Naive B cell (primary cell): ENCODE measurements at regions not wholly inside any gene's neighbourhood (a gene's known extent, or its start where the extent isn't known, plus 50 kb on each side); places are given as distances from the start of the nearest gene placed in this dataset.
A peak's percentile ranks its signal among the peaks of the same experiment; 100 is the strongest.

Experiments used
- ATAC-seq, 2 donors: fragments of 150-1000 bp; cut with Tn5 transposase; 2 replicates each; pipeline ENCODE4 v1.10.0; 2021; ENCODE audit warnings: low read depth in 2 of 2, mild to moderate bottlenecking in 2 of 2, moderate library complexity in 2 of 2
- DNase-seq: peaks from one replicate; pipeline ENCODE4 v3.0.0; 2022
- H3K27ac Mint-ChIP-seq, 6 donors: one replicate each; pipeline ENCODE4 v1.8.0; 2020 to 2022; ENCODE audit warnings: mild to moderate bottlenecking in 6 of 6, mixed read lengths in 6 of 6, moderate library complexity in 5 of 6, inconsistent platforms in 2 of 6
- H3K27me3 Mint-ChIP-seq, 3 donors: one replicate each; pipeline ENCODE4 v1.8.0; 2021 to 2022; ENCODE audit warnings: mixed read lengths in 3 of 3, mild to moderate bottlenecking in 1 of 3
- H3K36me3 Mint-ChIP-seq, 2 donors: one replicate each; pipeline ENCODE4 v1.8.0; 2020 to 2022; ENCODE audit warnings: mixed read lengths in 2 of 2, inconsistent platforms in 1 of 2, mild to moderate bottlenecking in 1 of 2
- H3K4me1 Mint-ChIP-seq, 3 donors: one replicate each; pipeline ENCODE4 v1.8.0; 2020 to 2022; ENCODE audit warnings: mixed read lengths in 3 of 3, inconsistent platforms in 1 of 3, mild to moderate bottlenecking in 1 of 3, moderate library complexity in 1 of 3
- H3K4me3 Mint-ChIP-seq, 8 donors: one replicate each; pipeline ENCODE4 v1.8.0; 2020 to 2022; ENCODE audit warnings: mild to moderate bottlenecking in 8 of 8, mixed read lengths in 8 of 8, moderate library complexity in 8 of 8, inconsistent platforms in 2 of 8
- H3K9me3 Mint-ChIP-seq, 7 donors: one replicate each; pipeline ENCODE4 v1.8.0; 2020 to 2022; ENCODE audit warnings: mixed read lengths in 7 of 7, mild to moderate bottlenecking in 5 of 7, inconsistent platforms in 2 of 7, moderate library complexity in 1 of 7

- no peaks in the 10 kb centered on the region for H3K4me1 Mint-ChIP-seq
- no peak for DNase-seq
- peaks cover 0 to 11% (median 11%) of the 10 kb centered on the region in 3 donors for H3K27me3 Mint-ChIP-seq
Observed at GRCh38 chr6:8906699-8907098, 471.4 kb upstream of the SLC35B3 start.

GRCh38 chr6:8905757-8906156, 470.4 kb upstream of the SLC35B3 start:
- no peaks in the 10 kb centered on the region for H3K36me3 Mint-ChIP-seq
- H3K4me1 Mint-ChIP-seq = no peaks in the 10 kb centered on the region
- no peak overlapping the region for H3K27ac Mint-ChIP-seq
- DNase-seq (no peak), ATAC-seq (no peak)
- peaks cover 0 to 7% (median 0%) of the 10 kb centered on the region in 7 donors for H3K9me3 Mint-ChIP-seq
- H3K27me3 Mint-ChIP-seq = peaks cover 0 to 11% (median 11%) of the 10 kb centered on the region in 3 donors
- H3K4me3 Mint-ChIP-seq = no peak overlapping the region

More at GRCh38 chr6:8906699-8907098, 471.4 kb upstream of the SLC35B3 start:
- Mint-ChIP-seq H3K4me3 (no peak overlapping the region), H3K36me3 (no peaks in the 10 kb centered on the region), H3K27ac (no peak overlapping the region), H3K9me3 (peaks cover 0 to 8% (median 5%) of the 10 kb centered on the region in 7 donors)
- ATAC-seq = no peak

- no peaks in the 10 kb centered on the region for H3K4me1 Mint-ChIP-seq
- no peak for DNase-seq
- no peak overlapping the region for H3K4me3 Mint-ChIP-seq
- H3K9me3 Mint-ChIP-seq = peaks cover 0 to 7% (median 0%) of the 10 kb centered on the region in 7 donors
- peaks cover 0 to 11% (median 11%) of the 10 kb centered on the region in 3 donors for H3K27me3 Mint-ChIP-seq
- ATAC-seq = no peak
- no peak overlapping the region for H3K27ac Mint-ChIP-seq
- no peaks in the 10 kb centered on the region for H3K36me3 Mint-ChIP-seq
Observed at GRCh38 chr6:8904754-8905153, 469.4 kb upstream of the SLC35B3 start.

GRCh38 chr6:8900056-8900455, 464.7 kb upstream of the SLC35B3 start:
- peaks cover 0 to 5% (median 0%) of the 10 kb centered on the region in 3 donors for H3K27me3 Mint-ChIP-seq
- no peak overlapping the region for H3K4me3 Mint-ChIP-seq
- H3K36me3 Mint-ChIP-seq = no peaks in the 10 kb centered on the region
- ATAC-seq (no peak), DNase-seq (no peak)
- peaks cover 0 to 7% (median 0%) of the 10 kb centered on the region in 7 donors for H3K9me3 Mint-ChIP-seq
- no peak overlapping the region for H3K27ac Mint-ChIP-seq
- no peaks in the 10 kb centered on the region for H3K4me1 Mint-ChIP-seq

- no peaks in the 10 kb centered on the region for H3K4me1 Mint-ChIP-seq
- no peaks in the 10 kb centered on the region for H3K9me3 Mint-ChIP-seq
- H3K4me3 Mint-ChIP-seq = no peak overlapping the region
- H3K27me3 Mint-ChIP-seq = no peaks in the 10 kb centered on the region
- H3K36me3 Mint-ChIP-seq = no peaks in the 10 kb centered on the region
- H3K27ac Mint-ChIP-seq = no peak overlapping the region
- DNase-seq = no peak
- no peak for ATAC-seq
Observed at GRCh38 chr6:8889514-8889913, 454.2 kb upstream of the SLC35B3 start.

GRCh38 chr6:8888468-8888867, 453.1 kb upstream of the SLC35B3 start:
- H3K4me1 Mint-ChIP-seq = no peaks in the 10 kb centered on the region
- no peak overlapping the region for H3K4me3 Mint-ChIP-seq
- H3K27me3 Mint-ChIP-seq = no peaks in the 10 kb centered on the region
- no peak for ATAC-seq
- no peaks in the 10 kb centered on the region for H3K9me3 Mint-ChIP-seq
- H3K27ac Mint-ChIP-seq = no peak overlapping the region
- H3K36me3 Mint-ChIP-seq = no peaks in the 10 kb centered on the region
- DNase-seq = no peak

- H3K9me3 Mint-ChIP-seq = peaks cover 0 to 6% (median under 1%) of the 10 kb centered on the region in 7 donors
- no peak overlapping the region for H3K4me3 Mint-ChIP-seq
- no peaks in the 10 kb centered on the region for H3K36me3 Mint-ChIP-seq
- no peaks in the 10 kb centered on the region for H3K4me1 Mint-ChIP-seq
- ATAC-seq (no peak), DNase-seq (no peak)
- H3K27ac Mint-ChIP-seq = no peak overlapping the region
- H3K27me3 Mint-ChIP-seq = peaks cover 0 to 3% (median 3%) of the 10 kb centered on the region in 3 donors
Observed at GRCh38 chr6:8881663-8882062, 446.3 kb upstream of the SLC35B3 start.

GRCh38 chr6:8879334-8879733, 444.0 kb upstream of the SLC35B3 start:
- Mint-ChIP-seq H3K27ac (no peak overlapping the region), H3K4me1 (no peaks in the 10 kb centered on the region), H3K9me3 (peaks cover 0 to 6% (median 2%) of the 10 kb centered on the region in 7 donors), H3K4me3 (no peak overlapping the region), H3K36me3 (no peaks in the 10 kb centered on the region), H3K27me3 (peaks cover 0 to 4% (median 3%) of the 10 kb centered on the region in 3 donors)
- no peak for ATAC-seq
- no peak for DNase-seq

- ATAC-seq (no peak), DNase-seq (no peak)
- Mint-ChIP-seq H3K36me3 (no peaks in the 10 kb centered on the region), H3K4me3 (no peak overlapping the region), H3K4me1 (no peaks in the 10 kb centered on the region), H3K27me3 (peaks cover 3 to 5% (median 4%) of the 10 kb centered on the region in 3 donors), H3K27ac (no peak overlapping the region), H3K9me3 (peaks cover 0 to 6% (median 2%) of the 10 kb centered on the region in 7 donors)
Observed at GRCh38 chr6:8875986-8876385, 440.6 kb upstream of the SLC35B3 start.

GRCh38 chr6:8872589-8872988, 437.2 kb upstream of the SLC35B3 start:
- peak overlapping the region in 1 of 6 donors; percentile 22 for H3K27ac Mint-ChIP-seq
- H3K36me3 Mint-ChIP-seq = no peaks in the 10 kb centered on the region
- DNase-seq (no peak), ATAC-seq (no peak)
- no peak overlapping the region for H3K4me3 Mint-ChIP-seq
- H3K9me3 Mint-ChIP-seq = peaks cover 0 to 4% (median 0%) of the 10 kb centered on the region in 7 donors
- peaks cover 0 to 5% (median 4%) of the 10 kb centered on the region in 3 donors for H3K27me3 Mint-ChIP-seq
- no peaks in the 10 kb centered on the region for H3K4me1 Mint-ChIP-seq

GRCh38 chr6:8865451-8865850, 430.1 kb upstream of the SLC35B3 start:
- Mint-ChIP-seq H3K27me3 (no peaks in the 10 kb centered on the region), H3K36me3 (no peaks in the 10 kb centered on the region), H3K27ac (no peak overlapping the region), H3K4me1 (peaks cover 0 to 6% (median 0%) of the 10 kb centered on the region in 3 donors), H3K4me3 (no peak overlapping the region), H3K9me3 (no peaks in the 10 kb centered on the region)
- DNase-seq = no peak
- ATAC-seq = no peak

- H3K4me1 Mint-ChIP-seq = peaks cover 0 to 8% (median 0%) of the 10 kb centered on the region in 3 donors
- H3K4me3 Mint-ChIP-seq = no peak overlapping the region
- H3K27me3 Mint-ChIP-seq = no peaks in the 10 kb centered on the region
- DNase-seq (no peak), ATAC-seq (no peak)
- H3K36me3 Mint-ChIP-seq = no peaks in the 10 kb centered on the region
- H3K27ac Mint-ChIP-seq = no peak overlapping the region
- H3K9me3 Mint-ChIP-seq = no peaks in the 10 kb centered on the region
Observed at GRCh38 chr6:8860671-8861070, 425.3 kb upstream of the SLC35B3 start.

- Mint-ChIP-seq H3K4me1 (peaks cover 0 to 8% (median 0%) of the 10 kb centered on the region in 3 donors), H3K27me3 (no peaks in the 10 kb centered on the region), H3K27ac (no peak overlapping the region), H3K9me3 (no peaks in the 10 kb centered on the region), H3K36me3 (no peaks in the 10 kb centered on the region), H3K4me3 (no peak overlapping the region)
- no peak for DNase-seq
- ATAC-seq = no peak
Observed at GRCh38 chr6:8859501-8859900, 424.2 kb upstream of the SLC35B3 start.

- Mint-ChIP-seq H3K36me3 (no peaks in the 10 kb centered on the region), H3K9me3 (peaks cover 0 to 2% (median 0%) of the 10 kb centered on the region in 7 donors), H3K4me1 (peaks cover 0 to 8% (median 0%) of the 10 kb centered on the region in 3 donors), H3K27ac (no peak overlapping the region), H3K4me3 (no peak overlapping the region), H3K27me3 (peaks cover 0 to 5% (median 0%) of the 10 kb centered on the region in 3 donors)
- ATAC-seq = no peak
- no peak for DNase-seq
Observed at GRCh38 chr6:8858854-8859331, 423.5 kb upstream of the SLC35B3 start.

GRCh38 chr6:8857160-8857559, 421.8 kb upstream of the SLC35B3 start:
- H3K9me3 Mint-ChIP-seq = peaks cover 0 to 2% (median 0%) of the 10 kb centered on the region in 7 donors

More at GRCh38 chr6:8857160-8857559, 421.8 kb upstream of the SLC35B3 start:
- ATAC-seq (no peak), DNase-seq (no peak)
- Mint-ChIP-seq H3K36me3 (no peaks in the 10 kb centered on the region), H3K27me3 (peaks cover 0 to 8% (median 3%) of the 10 kb centered on the region in 3 donors), H3K27ac (no peak overlapping the region), H3K4me1 (peaks cover 0 to 8% (median 0%) of the 10 kb centered on the region in 3 donors), H3K4me3 (no peak overlapping the region)
